CD14-positive monocyte (primary cell): ENCODE measurements at regions not wholly inside any gene's neighbourhood (a gene's known extent, or its start where the extent isn't known, plus 50 kb on each side); places are given as distances from the start of the nearest gene placed in this dataset.

ENCODE experiments used
- DNase-seq, 3 donors: peaks; one replicate each; pipeline ENCODE4 v3.0.0-alpha.2; 2011 to 2022
- H2AFZ ChIP-seq: 2 replicates; pipeline ENCODE4 v1.6.0; 2012; ENCODE audit warnings: mild to moderate bottlenecking, low read depth, low read length, inconsistent platforms; ENCODE audit not compliant: insufficient read depth, poor library complexity, severe bottlenecking
- H3K27ac ChIP-seq, 2 donors: 1 replicate in 1 of 2; 2 replicates in 1 of 2; pipeline ENCODE4 v1.5.1; 2012 to 2013; ENCODE audit warnings: low read length in 2 of 2, control low read depth in 1 of 2, inconsistent platforms in 1 of 2, low read depth in 1 of 2, mild to moderate bottlenecking in 1 of 2
- H3K27me3 ChIP-seq, 2 donors: one replicate each; pipeline versions ENCODE4 v1.6.0 to v1.6.1; 2011 to 2013; ENCODE audit warnings: low read length in 2 of 2; ENCODE audit not compliant: control insufficient read depth in 2 of 2, insufficient read depth in 2 of 2
- H3K36me3 ChIP-seq, 2 donors: replicated peaks in 1 of 2; 1 replicate in 1 of 2; 2 replicates in 1 of 2; pipeline versions ENCODE4 v1.5.1 to v1.6.1; 2012 to 2013; ENCODE audit warnings: low read length in 2 of 2, control low read depth in 1 of 2, inconsistent platforms in 1 of 2, mild to moderate bottlenecking in 1 of 2; ENCODE audit not compliant: insufficient read depth in 2 of 2, control insufficient read depth in 1 of 2
- H3K4me1 ChIP-seq, 2 donors: 1 replicate in 1 of 2; 2 replicates in 1 of 2; pipeline versions ENCODE4 v1.5.1 to v1.6.1; 2012 to 2013; ENCODE audit warnings: low read length in 2 of 2, control low read depth in 1 of 2, inconsistent platforms in 1 of 2, mild to moderate bottlenecking in 1 of 2, moderate library complexity in 1 of 2; ENCODE audit not compliant: insufficient read depth in 2 of 2, control insufficient read depth in 1 of 2
- H3K4me2 ChIP-seq: replicated peaks from 2 replicates; pipeline ENCODE3; 2012; ENCODE audit warnings: low read length, moderate library complexity, mild to moderate bottlenecking; ENCODE audit not compliant: poor library complexity, severe bottlenecking; ENCODE audit errors: extremely low read depth
- H3K4me3 ChIP-seq, 3 experiments: fragments of 200-600 bp in 1 of 3; sonication (generic) in 1 of 3; replicated peaks in 1 of 3; 1 replicate in 2 of 3; 2 replicates in 1 of 3; pipeline ENCODE4 v1.5.1; 2011 to 2013; ENCODE audit warnings: low read length in 3 of 3, mild to moderate bottlenecking in 3 of 3, control low read depth in 2 of 3, low read depth in 2 of 3, inconsistent platforms in 1 of 3, moderate library complexity in 1 of 3
- H3K79me2 ChIP-seq: 2 replicates; pipeline ENCODE4 v1.6.0; 2012; ENCODE audit warnings: mild to moderate bottlenecking, control low read depth, inconsistent platforms, low read length, moderate library complexity; ENCODE audit not compliant: insufficient read depth
- H3K9ac ChIP-seq: 2 replicates; pipeline ENCODE4 v1.6.0; 2017; ENCODE audit warnings: low read length, mild to moderate bottlenecking; ENCODE audit not compliant: insufficient read depth, poor library complexity, severe bottlenecking
- H3K9me3 ChIP-seq, 2 donors: replicated peaks in 1 of 2; 1 replicate in 1 of 2; 2 replicates in 1 of 2; pipeline versions ENCODE4 v1.5.1 to v1.6.1; 2012 to 2013; ENCODE audit warnings: low read length in 2 of 2, control low read depth in 1 of 2; ENCODE audit not compliant: control insufficient read depth in 1 of 2, insufficient read depth in 1 of 2
- H4K20me1 ChIP-seq: 2 replicates; pipeline ENCODE4 v1.6.0; 2012; ENCODE audit warnings: mild to moderate bottlenecking, low read length, control low read depth, moderate library complexity; ENCODE audit not compliant: insufficient read depth
- H3K27ac Mint-ChIP-seq, 7 donors: one replicate each; pipeline ENCODE4 v1.8.0; 2020; ENCODE audit warnings: mild to moderate bottlenecking in 7 of 7, mixed read lengths in 7 of 7, moderate library complexity in 6 of 7, inconsistent platforms in 2 of 7
- H3K27me3 Mint-ChIP-seq, 3 donors: one replicate each; pipeline ENCODE4 v1.8.0; 2021 to 2022; ENCODE audit warnings: low read depth in 3 of 3, mild to moderate bottlenecking in 3 of 3, mixed read lengths in 3 of 3, moderate library complexity in 3 of 3, inconsistent platforms in 1 of 3
- H3K36me3 Mint-ChIP-seq, 2 donors: one replicate each; pipeline ENCODE4 v1.8.0; 2020; ENCODE audit warnings: mixed read lengths in 2 of 2, inconsistent platforms in 1 of 2, mild to moderate bottlenecking in 1 of 2
- H3K4me1 Mint-ChIP-seq: one replicate; pipeline ENCODE4 v1.8.0; 2020; ENCODE audit warnings: mild to moderate bottlenecking, mixed read lengths
- H3K4me3 Mint-ChIP-seq, 2 donors: one replicate each; pipeline ENCODE4 v1.8.0; 2020; ENCODE audit warnings: mild to moderate bottlenecking in 2 of 2, mixed read lengths in 2 of 2, moderate library complexity in 1 of 2
- H3K9me3 Mint-ChIP-seq, 7 donors: one replicate each; pipeline ENCODE4 v1.8.0; 2020 to 2022; ENCODE audit warnings: mixed read lengths in 7 of 7, mild to moderate bottlenecking in 6 of 7, moderate library complexity in 6 of 7, inconsistent platforms in 2 of 7
- CTCF ChIP-seq: fragments of 200-600 bp; IDR thresholded peaks from one replicate; pipeline ENCODE4 v1.8.0; 2022; ENCODE audit warnings: antibody characterized with exemption, mild to moderate bottlenecking
- whole genome bisulfite sequencing: methylation state at CpG from one replicate; pipeline ENCODE4 v1.1.5; 2013; ENCODE audit warnings: missing lambda C conversion rate; ENCODE audit not compliant: insufficient coverage; 5-methylcytosine and 5-hydroxymethylcytosine counted together
- intact Hi-C, 2 donors: fragments of 100-400 bp; cut with micrococcal nuclease; formaldehyde crosslinking; loops; one replicate each; pipeline versions ENCODE4 v1.15.0 to v1.15.1; 2023

DNA sequence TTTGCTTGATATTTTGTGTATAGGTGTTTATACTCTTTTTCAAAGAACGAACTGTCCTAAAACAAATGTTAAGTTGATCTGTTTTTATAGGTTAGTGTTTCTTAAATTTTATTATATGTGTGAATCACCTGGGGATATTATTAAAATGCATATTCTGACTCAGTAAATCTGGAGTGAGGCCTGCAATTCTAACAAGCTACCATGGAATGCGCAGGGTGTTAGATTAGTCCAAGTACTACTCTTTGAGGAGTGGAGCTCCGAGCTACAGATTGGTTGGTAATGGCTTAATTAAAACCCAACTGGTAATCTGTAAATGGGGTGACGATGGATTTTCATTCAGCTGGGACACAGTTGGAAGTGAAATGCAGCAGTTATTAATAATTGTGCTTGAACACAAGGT lies 214.1 kb upstream of the UFM1 start:
- DNase-seq: no peak

GRCh38 chr13:38121267-38121666 lies 228.4 kb upstream of the UFM1 start:
- no peak overlapping the region for H2AFZ ChIP-seq
- no peaks in the 10 kb centered on the region for H3K27me3 ChIP-seq
- 100% methylated on average over 1 of the region's 4 CpGs for WGBS
- intact Hi-C loops: no loop called here
- no peaks in the 10 kb centered on the region for H4K20me1 ChIP-seq
- H3K27me3 Mint-ChIP-seq: no peaks in the 10 kb centered on the region
- TF ChIP-seq CTCF: no peak
- no peaks in the 10 kb centered on the region for H3K4me1 Mint-ChIP-seq
- H3K4me3 Mint-ChIP-seq: no peak overlapping the region
- no peak overlapping the region for H3K9ac ChIP-seq
- no peak overlapping the region for H3K4me3 ChIP-seq
- no peaks in the 10 kb centered on the region for H3K4me1 ChIP-seq
- H3K36me3 Mint-ChIP-seq: no peaks in the 10 kb centered on the region
- no peak for DNase-seq
- no peak overlapping the region for H3K27ac Mint-ChIP-seq
- H3K36me3 ChIP-seq: no peaks in the 10 kb centered on the region
- peaks cover 0 to 6% (median 3%) of the 10 kb centered on the region in 7 donors for H3K9me3 Mint-ChIP-seq
- H3K4me2 ChIP-seq: no peak overlapping the region
- no peak overlapping the region for H3K27ac ChIP-seq
- H3K9me3 ChIP-seq: no peaks in the 10 kb centered on the region
- H3K79me2 ChIP-seq: no peaks in the 10 kb centered on the region

More for the DNA sequence above, 214.1 kb upstream of the UFM1 start:
- Mint-ChIP-seq H3K4me3 (no peak overlapping the region), H3K4me1 (no peaks in the 10 kb centered on the region), H3K9me3 (peaks cover 0 to 13% (median 3%) of the 10 kb centered on the region in 7 donors), H3K36me3 (no peaks in the 10 kb centered on the region), H3K27ac (no peak overlapping the region), H3K27me3 (no peaks in the 10 kb centered on the region)
- H2AFZ ChIP-seq: no peak overlapping the region
- no peak for TF ChIP-seq CTCF
- no peak overlapping the region for H3K27ac ChIP-seq
- H3K4me3 ChIP-seq: no peak overlapping the region
- no peaks in the 10 kb centered on the region for H3K4me1 ChIP-seq
- H4K20me1 ChIP-seq: no peaks in the 10 kb centered on the region
- no peaks in the 10 kb centered on the region for H3K79me2 ChIP-seq
- H3K36me3 ChIP-seq: no peaks in the 10 kb centered on the region
- no peak overlapping the region for H3K9ac ChIP-seq
- H3K9me3 ChIP-seq: peaks cover 0 to 8% of the 10 kb centered on the region in 2 donors
- 100% methylated on average over 2 of the region's 4 CpGs for WGBS
- intact Hi-C loops: no loop called here
- H3K4me2 ChIP-seq: no peak overlapping the region
- H3K27me3 ChIP-seq: no peaks in the 10 kb centered on the region
